ENCODE measurements at regions not wholly inside any gene's neighbourhood (a gene's known extent, or its start where the extent isn't known, plus 50 kb on each side); places are given as distances from the start of the nearest gene placed in this dataset.
A peak's percentile ranks its signal among the peaks of the same experiment; 100 is the strongest.

GRCh38 chr12:16962889-16963288 is 356.9 kb upstream of the LMO3 start:
- no peak for DNase-seq

DNA sequence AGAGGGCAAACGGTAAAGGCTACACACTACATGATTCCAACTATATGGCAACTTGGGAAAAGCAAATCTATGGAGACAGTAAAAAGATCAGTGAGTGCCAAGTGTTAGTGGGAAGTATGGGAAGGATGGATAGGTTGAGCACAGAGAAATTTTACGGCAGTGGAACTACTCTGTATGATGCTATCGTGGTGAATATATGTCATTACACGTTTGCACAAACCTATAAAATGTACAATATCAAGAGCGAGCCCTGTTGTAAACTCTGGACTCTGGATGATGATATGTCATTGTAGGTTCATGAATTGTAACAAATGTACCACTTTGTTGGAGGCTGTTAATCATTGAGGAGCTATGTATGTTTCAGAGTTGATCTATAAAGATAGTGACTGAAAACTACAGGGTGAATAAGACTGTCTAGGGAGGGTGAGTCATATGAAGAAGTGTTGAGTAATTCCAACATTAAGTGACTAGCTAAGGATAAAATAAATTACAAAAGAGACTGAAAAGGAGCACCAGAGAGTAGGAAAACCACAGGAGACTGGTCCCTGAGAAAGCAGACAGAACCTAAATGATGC is 349.2 kb upstream of the LMO3 start:
- DNase-seq: no peak

- DNase-seq: no peak
These were observed 344.1 kb upstream of the LMO3 start for GRCh38 chr12:16949871-16950667.

- DNase-seq: no peak
These were observed 343.4 kb upstream of the LMO3 start for GRCh38 chr12:16949371-16949770.

GRCh38 chr12:16946704-16947103 is 340.7 kb upstream of the LMO3 start:
- no peak for DNase-seq

DNA sequence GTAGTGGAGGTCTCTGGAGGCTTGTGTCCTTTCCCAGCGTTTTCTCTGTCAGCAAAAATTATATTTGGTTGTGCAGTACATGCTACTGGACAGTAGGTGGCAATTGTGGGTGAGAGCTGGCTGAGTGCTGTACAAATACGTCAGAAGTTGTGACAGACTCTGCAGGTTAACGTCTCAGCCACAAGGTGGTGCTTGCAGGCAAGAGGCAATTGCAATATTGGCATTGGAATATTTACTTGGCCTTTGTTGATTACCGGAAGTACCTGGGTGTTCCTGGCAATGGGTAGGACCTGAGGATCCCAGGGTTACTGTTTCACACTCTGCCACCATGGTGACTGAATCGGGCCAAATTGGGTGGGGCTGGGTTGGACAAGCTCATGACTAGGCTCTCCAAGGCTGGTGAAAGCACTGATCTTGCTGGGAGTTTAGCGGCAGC is 333.9 kb upstream of the LMO3 start:
- peak; percentile 4 for DNase-seq

- DNase-seq: no peak
These were observed 321.3 kb upstream of the LMO3 start for GRCh38 chr12:16927259-16927658.

GRCh38 chr12:16920451-16920850 is 314.5 kb upstream of the LMO3 start:
- DNase-seq: no peak

- DNase-seq: no peak
These were observed 313.6 kb upstream of the LMO3 start for GRCh38 chr12:16919551-16919950.

GRCh38 chr12:16914853-16915252 is 308.9 kb upstream of the LMO3 start:
- DNase-seq: no peak

DNA sequence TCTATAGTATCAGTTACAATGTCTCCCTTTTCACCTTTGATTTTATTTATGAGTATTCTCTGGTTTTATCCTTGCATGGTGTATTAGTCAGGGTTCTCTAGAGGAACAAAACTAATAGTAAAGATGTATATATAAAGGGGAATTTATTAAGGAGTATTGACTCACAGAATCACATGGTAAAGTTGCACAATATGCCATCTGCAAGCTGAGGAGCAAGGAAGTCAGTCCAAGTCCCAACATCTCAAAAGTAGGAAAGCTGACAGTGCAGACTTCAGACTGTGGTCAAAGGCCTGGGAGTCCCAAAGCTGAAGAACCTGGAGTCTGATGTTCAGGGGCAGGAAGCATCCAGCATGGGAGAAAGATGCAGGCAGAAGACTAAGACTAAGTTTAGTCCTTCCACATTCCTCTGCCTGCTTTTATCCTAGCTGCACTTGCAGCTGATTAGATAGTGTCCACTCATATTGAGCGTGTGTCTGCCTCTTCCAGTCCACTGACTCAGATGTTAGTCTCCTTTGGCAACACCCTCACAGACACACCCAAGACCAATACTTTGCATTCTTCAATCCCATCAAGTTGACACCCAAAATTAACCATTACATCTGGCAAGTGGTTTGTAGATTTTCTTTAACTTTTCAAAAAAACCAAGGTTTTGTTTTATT is 308.0 kb upstream of the LMO3 start:
- no peak for DNase-seq

GRCh38 chr12:16901946-16902345 is 296.0 kb upstream of the LMO3 start:
- no peak for DNase-seq

GRCh38 chr12:16893426-16893825 is 287.5 kb upstream of the LMO3 start:
- DNase-seq: no peak

DNA sequence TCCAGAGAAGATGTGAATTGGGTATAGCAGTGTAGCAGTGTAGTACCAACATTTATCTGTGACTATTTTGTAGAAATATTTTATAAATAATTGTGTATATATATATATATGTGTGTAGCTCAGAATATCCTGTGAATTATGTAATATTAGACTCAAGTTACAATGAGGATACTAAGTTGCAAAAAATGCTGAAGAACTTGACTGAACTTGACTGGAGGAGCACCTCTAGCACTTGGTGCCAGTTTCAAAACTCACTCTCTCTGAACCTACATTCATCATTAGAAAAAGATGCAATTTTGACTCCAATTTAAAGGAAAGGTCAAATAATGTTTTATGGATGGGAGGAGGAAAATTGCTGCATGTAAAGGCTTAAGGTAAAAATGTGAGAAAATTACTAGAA is 285.7 kb upstream of the LMO3 start:
- DNase-seq: no peak

GRCh38 chr12:16884819-16885218 is 278.9 kb upstream of the LMO3 start:
- no peak for DNase-seq

DNA sequence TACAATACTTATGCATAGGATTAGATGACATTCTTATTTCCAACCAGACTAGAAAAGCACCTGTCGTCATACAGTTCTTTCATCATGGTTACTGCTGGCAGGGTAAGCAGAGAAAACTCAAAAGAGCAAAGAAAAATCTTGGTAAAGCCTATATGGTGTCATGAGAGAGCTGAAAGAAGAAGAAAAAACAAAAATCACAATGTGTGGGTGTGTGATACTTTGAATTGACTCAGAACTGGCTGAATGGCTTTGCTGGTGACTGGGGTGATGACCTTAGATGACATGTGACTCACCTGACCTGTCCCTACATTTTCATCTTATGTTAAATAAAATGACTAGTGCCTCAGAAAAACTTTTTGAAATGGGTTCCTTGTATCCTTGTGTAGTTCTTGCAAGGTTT is 278.1 kb upstream of the LMO3 start:
- DNase-seq: no peak

DNA sequence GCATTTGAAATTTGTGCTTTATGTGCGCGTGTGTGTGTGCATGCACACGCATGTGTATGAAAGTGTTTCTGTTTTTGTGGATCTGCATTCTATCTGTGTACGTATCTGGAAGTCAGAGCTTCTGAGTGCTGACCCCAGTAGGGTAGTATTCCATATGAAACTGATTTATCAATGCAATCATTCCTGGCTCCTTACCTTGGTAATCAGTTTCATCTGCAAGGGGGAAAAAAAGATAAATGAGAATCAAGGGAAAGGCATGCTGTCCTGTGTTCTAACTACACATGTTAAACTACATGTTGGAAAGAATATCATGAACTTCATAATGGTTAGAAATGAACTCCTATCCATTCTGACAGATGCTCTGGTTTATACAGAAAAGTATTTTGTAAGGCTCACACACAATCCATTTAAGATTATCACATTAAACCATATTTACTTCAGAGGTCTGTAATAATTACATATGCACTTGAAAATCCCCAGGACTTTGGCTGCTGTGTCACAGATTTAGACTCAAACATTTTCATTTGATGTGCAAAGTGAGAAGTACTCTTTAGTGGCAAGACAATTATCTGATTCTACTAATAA is 276.1 kb upstream of the LMO3 start:
- DNase-seq: no peak

- no peak for DNase-seq
These were observed 274.9 kb upstream of the LMO3 start for GRCh38 chr12:16880864-16881285.

GRCh38 chr12:16870845-16871244 is 264.9 kb upstream of the LMO3 start:
- DNase-seq: no peak

DNA sequence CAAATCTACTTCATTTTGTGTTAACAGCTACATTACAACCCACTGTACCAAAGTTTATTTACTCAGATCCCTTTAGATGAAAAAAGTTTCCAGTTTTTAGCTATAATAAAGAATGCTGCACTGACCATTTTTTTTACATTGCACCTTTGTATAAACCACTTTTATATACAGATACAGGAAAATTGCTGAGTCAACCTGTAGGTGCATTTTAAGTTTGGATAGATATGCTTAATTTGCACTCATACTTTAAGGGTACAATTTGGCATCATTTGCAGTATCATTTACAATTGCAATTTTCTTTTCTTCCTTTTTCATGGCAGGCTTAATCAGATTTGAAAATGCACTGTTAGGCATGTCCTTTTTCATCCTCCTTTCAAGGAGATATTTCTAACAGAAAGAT is 257.8 kb upstream of the LMO3 start:
- DNase-seq: no peak

- no peak for DNase-seq
These were observed 251.5 kb upstream of the LMO3 start for GRCh38 chr12:16857456-16857923.

DNA sequence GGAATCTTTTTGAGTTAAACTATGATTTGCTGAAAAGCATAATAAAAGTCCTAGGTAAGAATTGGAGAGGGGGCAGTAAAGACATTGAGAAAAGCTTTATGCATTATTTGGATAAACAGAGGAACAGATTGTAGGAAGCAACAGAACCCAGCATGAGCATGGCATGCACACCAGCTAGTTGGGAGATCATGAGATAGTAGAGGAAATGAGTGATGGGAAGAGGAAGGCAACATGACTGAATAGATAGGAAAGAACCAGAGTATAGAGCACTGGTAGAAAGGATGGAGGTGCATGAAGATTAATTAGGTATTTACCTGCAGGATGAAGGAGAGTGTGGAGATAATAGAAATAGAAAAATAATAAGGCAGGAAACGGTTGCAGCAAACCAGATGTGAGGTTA is 248.5 kb upstream of the LMO3 start:
- no peak for DNase-seq

DNA sequence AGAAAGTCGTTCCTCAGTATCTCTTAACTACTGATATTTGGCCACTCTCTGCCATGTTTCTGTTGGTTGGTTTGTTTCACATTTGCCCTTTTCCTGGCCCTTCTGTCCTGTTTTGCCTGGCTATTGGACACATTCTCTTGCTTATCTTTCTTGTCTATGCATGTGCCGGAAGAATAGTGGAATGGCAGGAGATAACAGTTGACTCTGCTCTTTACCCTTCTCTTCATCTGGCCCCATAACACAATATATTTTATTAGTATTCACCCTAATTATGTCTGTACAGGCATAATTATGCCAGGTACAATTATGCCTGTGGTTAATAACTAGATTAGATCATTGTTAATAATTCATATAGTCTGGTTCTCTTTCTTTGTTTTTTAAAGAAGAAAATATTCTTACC is 243.5 kb upstream of the LMO3 start:
- no peak for DNase-seq

All from tongue (tissue), 1 donor.